DMS 273 (cell line): ENCODE measurements at regions not wholly inside any gene's neighbourhood (a gene's known extent, or its start where the extent isn't known, plus 50 kb on each side); places are given as distances from the start of the nearest gene placed in this dataset.
"Not testable (repeated sequence)": the region's sequence is repeated elsewhere in the genome, so short reads cannot be mapped to it uniquely, and the experiment has no call there.

ENCODE experiments used
- DNase-seq: peaks from one replicate; lab custom pipeline; 2025; ENCODE audit not compliant: unreplicated experiment; lab: John Stamatoyannopoulos, UW

GRCh38 chrX:122270809-122271494, 913.1 kb upstream of the GRIA3 start:
- no peak for DNase-seq

DNA sequence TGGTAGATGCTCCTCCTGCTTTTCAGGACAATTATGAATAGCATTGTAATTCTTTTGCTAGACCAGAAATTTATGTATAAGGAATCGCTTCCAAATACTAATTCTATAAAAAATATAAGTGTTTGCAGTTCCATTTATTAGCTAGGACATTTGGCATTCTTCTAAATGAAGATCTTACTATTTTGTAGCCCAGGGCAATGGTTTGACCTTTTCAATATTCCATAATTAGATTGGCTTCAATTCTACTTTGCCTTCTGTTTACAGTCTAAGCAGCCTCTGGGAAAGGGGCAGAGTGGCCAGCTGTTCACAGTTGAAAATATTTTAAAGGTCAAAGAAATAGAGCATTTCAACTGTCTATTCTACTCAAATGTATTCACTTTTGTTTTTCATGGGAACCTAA, 912.1 kb upstream of the GRIA3 start:
- no peak for DNase-seq

DNA sequence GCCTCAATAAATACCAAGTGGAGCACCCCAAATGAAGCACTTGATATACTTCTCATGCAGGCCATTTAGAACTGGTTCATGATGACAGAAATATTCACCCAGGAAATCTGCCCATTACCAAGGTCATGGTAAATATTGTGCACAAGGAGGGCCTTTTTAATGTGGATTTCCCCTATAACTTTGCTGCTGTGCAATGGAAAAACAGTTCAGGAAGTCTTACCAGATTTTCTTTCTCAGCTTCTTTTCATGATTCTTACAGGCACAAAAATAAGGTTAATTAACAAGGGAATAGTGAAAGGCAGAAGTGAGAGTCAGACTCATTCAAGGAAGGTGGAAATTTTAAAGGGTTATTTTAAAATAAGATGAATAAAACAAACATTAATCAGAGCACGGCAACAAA, 904.3 kb upstream of the GRIA3 start:
- DNase-seq, result no peak

DNA sequence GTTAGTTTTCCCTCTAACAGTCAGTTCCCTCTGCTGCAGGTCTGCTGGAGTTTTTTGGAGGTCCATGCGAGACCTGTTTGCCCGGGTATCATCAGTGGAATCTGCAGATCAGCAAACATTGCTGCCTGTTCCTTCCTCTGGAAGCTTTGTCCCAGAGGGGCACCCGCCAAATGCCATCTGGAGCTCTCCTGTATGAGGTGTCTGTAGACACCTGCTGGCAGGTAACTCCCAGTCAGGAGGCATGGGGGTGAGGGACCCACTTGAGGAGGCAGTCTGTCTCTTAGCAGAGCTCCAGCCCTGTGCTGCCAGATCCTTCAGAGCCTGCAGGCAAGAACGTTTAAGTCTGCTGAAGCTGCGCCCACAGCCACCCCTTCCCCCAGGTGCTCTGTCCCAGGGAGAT, 884.3 kb upstream of the GRIA3 start:
- not testable (repeated sequence) for DNase-seq

GRCh38 chrX:122301491-122301890, 882.6 kb upstream of the GRIA3 start:
- no peak for DNase-seq

DNA sequence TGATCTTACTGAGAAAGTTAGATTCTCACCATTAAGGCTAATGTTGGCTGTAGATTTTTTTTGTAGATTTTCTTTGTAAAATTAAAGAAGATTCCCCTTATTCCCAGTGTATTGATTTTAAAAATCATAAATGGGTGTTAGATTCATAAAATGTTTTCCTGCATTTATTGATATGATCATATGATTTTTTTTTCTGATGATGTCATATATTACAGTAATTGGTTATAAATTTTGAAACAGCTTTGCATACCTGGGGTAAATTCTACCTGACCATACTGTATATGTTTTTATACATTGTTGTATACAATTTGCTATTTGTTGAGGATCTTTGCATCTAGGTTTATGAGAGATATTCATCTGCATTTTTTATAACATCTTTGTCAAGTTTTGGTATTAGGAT, 880.3 kb upstream of the GRIA3 start:
- no peak for DNase-seq

GRCh38 chrX:122344816-122345215, 839.3 kb upstream of the GRIA3 start:
- DNase-seq, result no peak

DNA sequence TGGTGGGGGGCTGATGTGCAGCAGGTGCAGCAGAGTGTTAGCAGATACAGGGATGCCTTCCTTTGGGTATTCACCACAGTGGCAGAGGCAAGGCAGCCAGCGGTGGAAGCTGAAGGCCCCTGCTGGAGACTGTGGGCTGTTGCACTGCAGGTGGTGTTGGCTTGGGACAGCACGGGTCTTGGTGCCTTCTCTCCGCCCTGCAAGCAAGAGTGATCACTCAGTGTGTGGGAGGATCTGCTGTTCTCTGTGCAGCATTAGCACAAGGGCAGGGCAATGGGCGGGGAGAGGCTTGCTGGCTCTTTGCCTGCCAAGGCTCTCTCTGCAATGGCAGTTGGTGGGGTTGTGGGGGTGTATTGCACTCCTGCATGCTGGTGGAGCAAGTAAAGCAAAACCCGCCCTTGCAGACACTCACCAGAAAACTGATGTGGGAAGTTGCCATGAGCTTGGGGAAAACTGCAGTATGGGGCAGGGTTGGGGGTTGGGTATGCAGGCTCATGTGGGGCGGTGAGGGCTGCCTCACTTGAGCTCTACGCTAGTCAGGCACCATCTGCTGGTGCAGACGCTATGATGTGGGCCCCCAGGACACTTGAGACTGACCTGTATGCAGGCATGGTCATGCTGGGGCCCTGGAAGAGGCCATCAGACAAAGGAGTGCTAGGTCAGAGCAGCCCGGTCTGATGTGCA, 820.8 kb upstream of the GRIA3 start:
- DNase-seq, result no peak

DNA sequence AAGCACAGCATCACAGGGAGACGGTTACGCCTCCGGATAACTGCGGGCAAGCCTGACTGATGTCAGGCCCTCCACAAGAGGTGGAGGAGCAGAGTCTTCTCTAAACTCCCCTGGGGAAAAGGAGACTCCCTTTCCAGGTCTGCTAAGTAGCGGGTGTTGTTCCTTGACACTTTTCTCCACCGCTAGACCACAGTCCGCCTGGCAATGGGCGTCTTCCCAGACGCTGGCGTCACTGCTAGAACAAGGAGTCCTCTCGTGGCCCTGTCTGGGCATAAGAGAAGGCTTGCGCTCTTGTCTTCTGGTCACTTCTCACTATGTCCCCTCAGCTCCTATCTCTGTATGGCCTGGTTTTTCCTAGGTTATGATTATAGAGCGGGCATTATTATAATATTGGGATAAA, 808.5 kb upstream of the GRIA3 start:
- DNase-seq, result not testable (repeated sequence)

DNA sequence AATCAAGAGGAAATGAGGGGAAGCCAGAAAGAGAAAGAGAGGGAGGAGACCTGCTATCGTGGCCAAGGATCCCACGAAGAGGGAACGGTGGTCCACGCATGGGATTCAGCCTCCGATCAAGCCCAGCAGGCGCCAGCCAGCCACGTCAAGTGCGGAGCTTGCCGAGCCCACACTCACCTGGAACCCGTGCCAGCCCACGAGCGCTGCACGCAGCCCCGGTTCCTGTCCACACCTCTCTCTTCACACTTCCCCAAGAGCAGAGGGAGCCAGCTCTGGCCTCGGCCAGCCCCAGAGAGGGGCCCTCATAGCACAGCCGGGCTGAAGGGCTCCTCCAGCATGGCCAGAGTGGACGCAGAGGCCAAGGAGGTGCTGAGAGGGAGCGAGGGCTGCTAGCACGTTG, 795.1 kb upstream of the GRIA3 start:
- no peak for DNase-seq

- DNase-seq, result no peak
Observed at GRCh38 chrX:122418758-122419157, 765.3 kb upstream of the GRIA3 start.

- DNase-seq, result no peak
Observed at GRCh38 chrX:122421434-122422121, 762.5 kb upstream of the GRIA3 start.

DNA sequence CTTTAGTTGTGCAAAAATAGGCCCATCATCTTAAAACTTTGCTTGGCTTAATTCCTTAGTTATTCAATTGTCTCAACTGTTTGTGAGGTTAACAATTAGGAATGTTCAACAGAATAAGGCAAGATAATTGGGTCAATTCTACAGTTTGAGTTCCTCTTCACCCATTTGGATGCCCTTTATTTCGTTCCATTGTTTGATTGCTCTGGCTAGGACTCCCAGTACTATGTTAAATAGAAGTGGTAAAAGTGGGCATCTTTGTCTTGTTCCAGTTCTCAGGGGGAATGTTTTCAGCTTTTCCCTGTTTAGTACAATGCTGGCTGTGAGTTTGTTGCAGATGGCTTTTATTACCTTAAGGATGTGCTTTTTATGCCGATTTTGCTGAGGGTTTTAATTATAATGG, 761.5 kb upstream of the GRIA3 start:
- DNase-seq, result no peak

- DNase-seq, result no peak
Observed at GRCh38 chrX:122434942-122435341, 749.1 kb upstream of the GRIA3 start.

DNA sequence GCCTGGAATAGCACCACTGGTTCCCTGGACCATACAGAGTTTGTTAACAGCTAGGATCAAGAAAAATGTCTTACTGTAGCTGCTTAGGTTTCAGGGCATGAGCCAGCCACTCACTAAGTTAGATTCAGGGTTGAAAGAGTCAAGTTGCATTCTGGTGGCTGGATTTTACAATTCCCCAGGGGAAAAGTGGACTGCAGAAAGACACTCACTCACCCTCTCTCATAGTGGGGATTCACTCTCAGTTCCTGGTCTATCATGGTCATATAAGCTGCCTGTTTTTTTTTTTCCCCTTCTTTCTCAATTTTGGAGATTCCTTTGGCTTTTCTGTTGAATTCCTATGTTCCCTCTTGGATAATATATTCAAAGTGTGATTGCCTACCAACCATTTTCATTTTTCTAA, 744.2 kb upstream of the GRIA3 start:
- peak; percentile 0 for DNase-seq

DNA sequence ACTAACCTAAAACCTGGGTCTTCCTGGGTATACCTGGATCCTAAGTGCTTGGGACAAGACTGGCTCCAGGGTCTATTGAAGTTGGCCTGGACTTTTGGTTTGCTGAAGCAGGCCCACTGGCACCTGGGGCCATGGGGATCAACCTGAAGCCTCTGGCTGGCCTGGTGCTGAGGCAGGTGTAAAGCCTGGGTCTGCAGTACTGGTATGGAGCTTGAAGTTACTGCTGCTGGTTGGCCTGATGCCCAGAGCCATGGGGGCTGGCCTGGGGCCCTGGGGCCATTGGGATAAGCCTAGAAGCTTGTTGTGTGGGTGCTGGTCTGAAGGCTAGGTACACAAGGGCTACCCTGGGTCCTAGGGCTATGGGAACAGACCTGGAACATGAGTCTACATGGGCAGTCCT, 743.2 kb upstream of the GRIA3 start:
- no peak for DNase-seq

GRCh38 chrX:122441451-122441850, 742.6 kb upstream of the GRIA3 start:
- DNase-seq, result no peak

GRCh38 chrX:122445466-122445865, 738.6 kb upstream of the GRIA3 start:
- DNase-seq, result no peak

DNA sequence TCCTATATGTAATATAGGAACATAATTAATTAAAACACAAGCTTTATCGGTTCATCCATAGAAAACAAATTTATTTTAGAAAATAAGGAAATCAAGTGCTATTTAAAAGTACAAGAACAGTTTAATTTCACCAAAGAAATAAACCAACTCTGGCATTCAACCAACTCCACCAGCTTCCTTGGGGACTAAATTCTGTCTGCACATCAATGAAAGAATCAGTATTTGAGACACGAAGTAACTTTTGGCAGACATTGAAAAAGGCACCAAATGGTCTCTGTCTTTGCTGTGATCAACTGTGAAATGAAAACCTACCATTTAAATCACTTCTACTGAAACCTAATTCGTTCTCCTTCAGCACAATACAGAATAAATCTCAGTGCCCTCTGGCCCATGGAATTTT, 719.7 kb upstream of the GRIA3 start:
- no peak for DNase-seq

DNA sequence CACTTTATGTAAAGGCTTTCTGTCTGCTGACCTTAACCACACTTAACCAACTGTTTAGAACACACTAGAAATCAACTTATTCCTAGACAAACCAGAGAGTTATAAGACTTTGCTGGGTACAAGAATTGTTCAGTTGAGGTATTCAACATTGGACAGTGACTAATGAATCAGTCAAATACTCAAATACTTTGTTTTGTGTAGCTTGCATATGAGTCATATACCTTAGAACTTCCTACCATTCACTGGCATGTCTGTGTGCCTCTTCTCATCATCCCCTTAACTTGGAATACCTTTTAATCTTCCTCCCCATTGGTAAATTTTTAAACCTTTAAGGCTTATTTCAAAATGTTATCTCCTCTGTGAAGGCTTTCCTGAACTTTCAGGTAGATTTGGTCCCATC, 708.8 kb upstream of the GRIA3 start:
- DNase-seq, result no peak

- DNase-seq, result no peak
Observed at GRCh38 chrX:122500556-122500955, 683.5 kb upstream of the GRIA3 start.

DNA sequence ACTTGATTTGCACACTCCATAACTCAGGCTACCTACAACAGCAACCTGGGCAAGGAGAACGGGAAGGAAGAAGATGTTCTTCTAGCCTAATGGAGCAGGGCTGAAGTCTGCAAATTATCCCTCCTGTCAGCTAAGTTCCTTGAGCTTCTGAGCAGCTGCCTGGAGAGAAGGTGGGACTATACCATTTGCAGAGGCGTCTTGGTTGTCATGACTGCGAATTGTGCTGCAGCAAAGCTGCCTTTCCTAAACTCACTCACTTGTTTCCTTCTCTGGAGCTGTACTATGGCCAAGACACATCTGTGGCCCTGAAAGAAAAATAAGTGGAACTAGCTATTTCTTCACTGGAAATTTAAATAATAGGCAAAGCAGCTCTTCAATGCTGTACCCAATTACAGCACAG, 682.4 kb upstream of the GRIA3 start:
- DNase-seq, result no peak
